GM12872 (cell line): ENCODE measurements at regions not wholly inside any gene's neighbourhood (a gene's known extent, or its start where the extent isn't known, plus 50 kb on each side); places are given as distances from the start of the nearest gene placed in this dataset.

Source experiments
- CTCF ChIP-seq: IDR thresholded peaks from 3 replicates; pipeline ENCODE4 v1.5.1; 2011; ENCODE audit warnings: low read depth, mild to moderate bottlenecking, low read length, moderate library complexity; ENCODE audit not compliant: insufficient read depth

- TF ChIP-seq CTCF, result no peak
These were observed 78.1 kb upstream of the EGFR start for GRCh38 chr7:54940748-54941147.

- no peak for TF ChIP-seq CTCF
These were observed 74.6 kb upstream of the EGFR start for GRCh38 chr7:54944179-54944578.

- TF ChIP-seq CTCF, result no peak
These were observed 72.5 kb upstream of the EGFR start for GRCh38 chr7:54946271-54946670.

- no peak for TF ChIP-seq CTCF
These were observed 72.1 kb upstream of the EGFR start for GRCh38 chr7:54946764-54947163.

GRCh38 chr7:54947266-54947665, 71.6 kb upstream of the EGFR start:
- TF ChIP-seq CTCF, result no peak

GRCh38 chr7:54955296-54955695, 63.5 kb upstream of the EGFR start:
- no peak for TF ChIP-seq CTCF

GRCh38 chr7:54955696-54956420, 63.0 kb upstream of the EGFR start:
- TF ChIP-seq CTCF, result no peak
